GM18508 (cell line): ENCODE measurements at regions not wholly inside any gene's neighbourhood (a gene's known extent, or its start where the extent isn't known, plus 50 kb on each side); places are given as distances from the start of the nearest gene placed in this dataset.

Experiments used
- ATAC-seq: cut with Tn5 transposase; IDR thresholded peaks from one replicate; pipeline ENCODE4 v1.9.1; 2021; ENCODE audit warnings: moderate number of reproducible peaks; ENCODE audit not compliant: insufficient read depth, unreplicated experiment

DNA sequence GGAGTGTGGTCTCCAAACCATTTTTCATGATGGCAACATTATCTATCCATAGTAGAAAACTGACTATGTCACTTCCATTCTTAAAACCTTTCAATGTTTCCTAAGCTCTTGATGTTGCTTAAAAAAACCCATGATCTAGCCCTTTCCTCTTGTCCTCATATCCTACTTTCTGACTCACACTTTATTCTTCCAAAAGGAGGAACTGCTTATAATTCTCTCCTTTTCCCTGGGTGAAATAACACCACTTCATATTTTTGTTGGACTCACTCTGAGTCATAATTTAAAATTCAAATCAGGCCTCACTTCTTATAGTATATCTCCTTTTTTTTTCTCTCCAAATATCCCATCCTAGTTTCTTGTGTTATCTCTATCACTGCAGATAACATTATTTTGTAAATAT, 513.9 kb downstream of the MAN2A1 start:
- no peak for ATAC-seq

DNA sequence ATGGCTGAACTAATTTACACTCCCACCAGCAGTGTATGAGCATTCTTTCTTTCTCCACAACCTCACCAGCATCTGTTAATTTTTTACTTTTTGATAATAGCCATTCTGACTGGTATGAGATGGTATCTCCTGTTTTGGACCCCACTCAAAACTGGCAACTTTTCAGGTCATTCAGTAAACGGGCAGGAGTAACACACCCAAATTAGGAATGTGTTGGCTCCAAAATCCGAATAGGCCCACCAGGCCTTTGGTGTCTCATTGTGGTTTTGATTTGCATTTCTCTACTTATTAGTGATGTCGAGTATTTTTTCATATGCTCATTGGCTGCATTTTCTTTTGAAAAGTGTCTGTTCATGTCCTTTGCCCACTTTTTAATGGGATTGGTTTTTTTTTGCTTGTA, 517.1 kb downstream of the TMEM232 start:
- no peak for ATAC-seq

DNA sequence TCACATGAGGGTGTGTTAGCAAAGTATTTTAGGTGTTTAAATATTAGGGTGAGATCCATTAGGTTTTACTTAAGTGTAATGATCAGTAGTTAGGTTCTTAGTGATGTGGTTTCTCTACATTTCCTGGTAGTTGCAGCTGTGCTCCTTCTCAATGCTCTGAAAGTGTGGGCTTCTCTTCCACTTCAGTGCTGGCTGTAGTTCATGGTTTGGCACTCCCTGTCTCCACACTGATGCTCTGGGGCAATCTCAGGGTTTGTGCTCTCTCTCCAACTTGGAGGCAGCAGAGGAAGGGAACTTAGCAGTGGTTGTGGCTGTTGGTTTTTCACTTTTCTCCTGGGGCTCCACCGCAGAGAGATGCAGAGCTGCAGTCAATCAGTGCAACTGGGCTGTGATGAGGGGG, 507.5 kb downstream of the TMEM232 start:
- no peak for ATAC-seq

DNA sequence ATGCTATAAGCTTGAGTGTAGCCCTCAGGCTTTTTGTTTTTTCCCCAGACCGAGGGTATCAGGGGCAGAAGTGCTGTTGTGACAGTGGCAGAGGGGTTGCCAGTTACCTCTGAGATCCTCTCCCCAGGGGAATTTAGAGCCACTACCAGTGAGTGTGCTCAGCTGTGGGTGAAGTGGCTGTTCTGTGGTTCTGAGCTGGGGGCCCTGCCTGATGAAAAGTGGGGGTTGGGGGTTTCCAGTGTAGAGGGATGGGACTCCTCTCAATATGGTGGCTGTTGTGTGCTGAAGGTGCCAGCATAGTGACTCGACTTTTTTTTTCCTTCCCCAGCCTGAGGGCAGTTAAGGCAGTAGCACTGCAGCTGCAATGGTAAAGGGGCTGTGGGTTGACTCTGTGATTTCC, 506.7 kb downstream of the TMEM232 start:
- ATAC-seq, result no peak

DNA sequence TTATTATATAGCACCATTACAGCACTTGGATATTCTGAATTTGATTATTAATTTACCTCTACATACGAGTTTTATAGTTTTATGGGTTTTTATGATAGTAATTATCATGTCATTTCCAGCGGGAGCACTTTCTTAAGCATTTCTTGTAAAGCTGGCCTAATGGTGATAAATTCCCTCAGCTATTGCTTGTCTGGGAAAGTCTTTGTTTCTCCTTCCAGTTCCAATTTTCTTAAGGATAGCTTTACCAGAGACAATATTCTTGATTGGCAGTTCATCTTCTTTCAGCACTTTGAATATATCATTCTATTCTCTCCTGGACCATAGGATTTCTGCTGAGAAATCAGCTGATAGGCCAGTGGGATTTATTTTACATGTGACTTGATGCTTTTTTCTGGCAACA, 505.4 kb downstream of the TMEM232 start:
- no peak for ATAC-seq

DNA sequence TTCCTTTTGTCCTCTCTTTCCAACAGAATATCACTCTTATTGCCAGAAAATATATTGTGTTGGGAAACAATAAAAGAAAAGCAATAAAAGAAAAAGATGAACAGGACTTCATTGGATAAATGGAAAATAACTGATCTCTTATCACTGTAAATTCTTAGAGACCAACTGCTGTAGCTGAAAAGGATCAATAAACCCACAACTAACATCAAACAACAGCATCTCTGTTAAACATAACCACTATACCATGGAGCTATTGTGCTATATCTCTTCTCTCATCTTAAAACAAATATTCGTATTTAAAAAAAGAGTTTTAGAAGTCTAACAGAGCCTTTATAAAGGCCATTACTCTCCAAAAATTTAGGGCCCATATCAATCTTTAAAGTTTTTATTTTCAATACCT, 502.4 kb downstream of the TMEM232 start:
- ATAC-seq, result no peak

DNA sequence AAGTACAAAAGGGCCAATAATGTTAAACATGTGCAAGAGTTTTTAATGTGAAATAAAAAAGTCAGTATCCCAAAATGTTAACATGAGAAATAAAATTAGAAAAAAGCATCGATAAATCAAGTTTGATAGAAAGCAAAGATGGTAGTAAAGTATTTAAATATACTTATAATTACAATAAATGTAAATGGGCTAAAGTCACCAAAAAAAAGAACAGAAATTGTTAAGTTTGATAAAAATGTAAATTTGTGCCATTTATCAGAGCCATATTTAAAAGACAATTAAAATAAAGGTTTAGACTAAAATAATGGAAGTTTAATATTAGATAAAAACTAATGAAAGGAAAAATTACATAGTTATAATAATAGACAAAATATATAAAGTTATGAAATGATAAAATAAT, 500.5 kb downstream of the TMEM232 start:
- no peak for ATAC-seq

DNA sequence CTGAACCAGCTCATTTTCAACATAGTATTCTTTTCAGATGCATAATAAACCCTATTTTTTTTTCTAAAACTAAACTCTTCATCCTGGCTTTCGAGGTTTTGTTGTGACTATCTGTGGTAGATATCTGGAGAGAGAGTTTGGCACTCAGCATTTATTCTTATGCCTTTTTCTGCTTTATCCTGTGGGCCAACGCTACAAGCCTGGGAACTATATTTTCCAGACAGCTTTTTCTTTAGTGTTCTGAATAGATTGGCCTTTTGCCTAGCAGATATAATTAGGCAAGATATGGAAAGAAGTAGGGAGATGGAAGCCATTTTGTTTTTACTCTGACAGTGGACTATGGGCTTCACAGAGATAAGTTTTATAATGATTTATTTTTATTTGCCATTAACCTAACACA, 486.7 kb downstream of the TMEM232 start:
- no peak for ATAC-seq

DNA sequence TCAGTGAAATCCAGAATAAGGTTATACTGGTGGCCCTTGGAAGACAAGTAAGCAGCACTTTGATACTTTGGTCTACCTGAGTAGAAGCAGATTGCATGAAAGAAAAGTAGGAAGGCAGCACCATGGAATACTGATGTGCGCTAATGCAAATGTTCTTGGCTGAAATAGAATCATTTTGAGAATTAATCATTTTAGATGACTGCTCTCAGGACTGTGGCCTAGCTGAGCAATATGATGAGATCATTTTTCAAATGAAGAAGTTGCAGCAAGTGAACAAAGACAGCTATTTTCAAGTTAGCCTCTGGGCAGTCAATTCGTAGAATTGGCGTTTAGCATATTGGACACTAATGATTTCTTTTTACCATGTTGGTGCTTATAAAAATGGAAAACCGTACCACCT, 483.5 kb downstream of the TMEM232 start:
- no peak for ATAC-seq

DNA sequence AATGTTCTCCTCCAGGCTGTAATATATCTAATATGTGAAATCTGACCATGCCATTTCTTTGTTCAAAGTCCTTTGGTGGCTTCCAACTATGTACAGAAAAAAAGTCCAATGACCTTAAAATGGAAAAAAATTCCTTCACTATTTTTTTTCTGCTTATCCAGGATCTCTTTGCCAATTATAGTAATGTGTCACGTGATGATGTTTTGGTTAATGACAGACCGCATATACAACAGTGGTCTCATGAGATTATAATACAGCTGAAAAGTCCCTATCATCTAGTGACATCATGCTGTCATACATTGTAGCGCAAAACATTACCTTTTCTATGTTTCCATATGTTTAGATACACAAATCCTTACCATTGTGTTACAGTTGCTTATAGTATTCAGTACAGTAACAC, 477.6 kb downstream of the TMEM232 start:
- ATAC-seq, result no peak

DNA sequence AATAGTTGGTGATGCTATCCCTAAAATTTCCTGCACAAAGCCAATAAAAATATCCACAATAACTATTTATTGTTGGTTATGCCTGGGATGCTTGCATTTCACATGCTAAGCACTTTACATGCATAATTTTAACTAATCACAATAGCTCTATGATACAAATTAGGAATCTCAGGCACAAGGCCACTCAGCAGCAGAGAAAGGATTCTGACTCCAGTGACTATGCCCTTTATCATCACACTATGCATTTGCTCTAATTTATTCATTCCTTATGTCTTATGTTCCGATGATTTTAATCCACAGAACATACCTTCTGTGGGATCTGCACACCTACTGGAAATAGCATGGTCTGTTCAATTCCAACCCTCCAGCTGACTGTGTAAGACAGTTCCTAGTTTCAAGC, 476.1 kb downstream of the TMEM232 start:
- ATAC-seq, result no peak

DNA sequence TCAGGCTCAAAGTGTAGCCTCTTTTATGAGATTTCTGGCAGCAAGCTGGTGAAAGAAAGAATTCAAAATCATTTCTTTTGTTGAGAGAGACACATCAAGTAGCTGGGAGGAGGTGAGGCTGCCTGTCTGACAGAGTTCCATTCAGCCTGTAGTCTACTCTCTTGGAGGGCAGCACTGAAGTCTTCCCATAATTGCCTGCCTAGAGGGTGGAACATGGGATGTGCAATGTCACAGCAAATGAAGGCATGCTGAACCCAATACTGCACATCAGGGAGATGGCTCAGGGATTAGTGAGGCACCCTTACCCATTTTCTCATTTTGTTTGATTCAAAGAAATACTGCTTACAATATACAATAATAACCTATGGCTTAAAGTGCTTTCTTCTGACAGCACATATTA, 475.7 kb downstream of the TMEM232 start:
- no peak for ATAC-seq

DNA sequence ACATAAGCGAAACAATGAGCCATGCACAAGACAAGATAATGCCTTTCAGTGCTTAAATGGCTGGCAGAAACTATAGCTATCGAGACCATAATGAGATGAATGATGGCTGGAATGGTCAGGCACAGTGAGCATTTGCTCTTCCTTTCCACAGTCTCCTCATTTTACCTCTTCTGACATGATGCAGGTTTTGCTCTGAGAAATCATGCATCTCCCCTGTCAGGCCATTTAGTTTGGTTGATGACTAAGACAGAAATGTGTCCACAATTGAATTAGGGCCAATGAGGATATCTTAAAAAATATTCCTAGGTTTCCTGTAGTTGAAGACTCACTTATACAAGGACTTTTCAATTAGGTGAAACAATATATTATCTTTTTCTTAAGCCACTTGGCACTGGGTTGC, 475.1 kb downstream of the TMEM232 start:
- ATAC-seq, result no peak

DNA sequence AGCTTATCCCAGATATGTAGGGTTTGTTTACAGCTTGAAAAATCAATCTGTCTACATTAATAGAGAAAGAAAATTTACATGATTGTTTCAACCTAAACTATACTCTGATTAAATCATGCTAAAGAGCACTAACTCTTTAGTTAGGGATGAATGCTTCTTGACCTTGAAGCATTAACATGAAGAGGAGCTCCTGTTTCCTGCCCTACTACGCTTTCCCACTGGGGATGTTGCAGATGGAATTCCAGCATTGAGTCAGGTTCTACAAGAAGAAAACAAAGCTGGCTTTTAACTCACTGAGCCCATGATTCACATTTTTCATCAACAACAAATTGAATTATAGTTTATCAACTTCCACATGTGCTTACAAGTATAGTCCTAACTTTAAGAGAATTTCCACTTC, 471.3 kb downstream of the TMEM232 start:
- no peak for ATAC-seq

DNA sequence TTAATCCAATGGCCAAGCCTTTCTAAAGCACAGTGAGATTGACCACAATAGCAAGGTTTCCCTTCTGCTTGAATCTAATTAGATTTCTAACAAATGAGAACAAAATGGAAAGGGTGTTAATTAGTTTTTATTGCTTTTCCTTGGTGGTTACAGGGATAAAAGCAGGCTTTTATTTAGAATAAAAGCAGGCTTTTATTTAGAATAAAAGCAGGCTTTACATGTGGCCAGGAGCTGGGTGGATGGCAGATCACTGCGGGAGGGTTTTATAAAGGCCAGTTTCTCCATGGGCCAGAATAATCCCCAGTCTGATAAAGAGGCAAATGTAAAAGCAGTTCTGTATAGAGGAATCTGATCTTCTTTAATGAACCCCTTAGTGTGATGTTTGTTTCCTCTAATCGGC, 470.2 kb downstream of the TMEM232 start:
- no peak for ATAC-seq

DNA sequence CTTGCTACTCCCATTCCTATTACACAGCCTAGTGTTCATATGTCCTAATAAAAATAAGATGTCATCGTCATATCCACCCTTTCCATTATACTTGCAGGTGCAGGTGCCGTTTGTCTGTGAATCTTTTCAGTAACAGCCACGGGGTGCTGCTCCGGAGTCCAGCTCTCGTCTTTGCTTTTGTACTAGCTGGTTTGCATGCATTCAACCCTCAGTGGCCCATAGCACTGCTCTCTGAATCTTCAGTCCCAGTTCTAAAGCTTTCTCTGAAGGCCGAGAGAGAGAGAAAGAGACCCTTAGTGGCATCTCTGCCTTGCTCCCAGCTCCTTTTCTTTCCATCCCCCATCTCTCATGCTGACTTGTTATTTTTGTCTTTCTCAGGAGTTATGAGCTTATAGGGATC, 468.5 kb downstream of the TMEM232 start:
- no peak for ATAC-seq

DNA sequence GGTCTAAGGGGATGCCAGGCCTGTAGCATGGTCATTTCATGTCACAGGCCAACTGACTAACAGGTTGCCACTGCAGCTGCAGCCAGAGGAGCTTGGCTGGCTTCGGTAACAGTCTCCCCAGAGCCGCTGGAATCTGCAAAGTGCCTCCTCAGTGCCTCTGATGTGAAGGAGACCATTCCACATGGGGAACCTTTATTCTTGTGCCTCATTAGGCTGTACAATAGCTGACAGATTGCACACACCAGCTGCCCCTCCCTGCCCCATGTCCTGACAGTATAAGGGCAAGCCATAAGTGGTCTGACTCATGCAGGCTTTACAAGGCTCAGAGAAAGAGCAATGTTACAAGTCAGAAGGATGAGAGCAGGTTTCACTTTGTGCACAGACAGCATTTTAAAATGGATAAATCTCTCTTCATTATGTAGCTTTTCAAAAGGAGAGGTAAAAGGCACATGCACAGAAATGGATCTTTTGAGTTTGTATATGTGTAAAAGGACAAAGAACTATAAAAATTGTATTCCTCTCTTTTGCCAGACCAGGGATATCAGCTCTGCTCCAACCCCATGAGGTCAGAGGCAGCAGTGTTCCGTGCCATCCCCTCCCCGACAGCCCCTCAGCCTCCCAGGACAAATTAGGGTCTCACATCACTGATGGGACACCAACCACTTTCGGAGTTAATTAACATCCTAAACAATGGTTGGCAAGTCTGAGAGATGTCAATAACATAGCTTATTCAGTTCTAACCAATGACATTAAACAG, 467.8 kb downstream of the TMEM232 start:
- no peak for ATAC-seq

DNA sequence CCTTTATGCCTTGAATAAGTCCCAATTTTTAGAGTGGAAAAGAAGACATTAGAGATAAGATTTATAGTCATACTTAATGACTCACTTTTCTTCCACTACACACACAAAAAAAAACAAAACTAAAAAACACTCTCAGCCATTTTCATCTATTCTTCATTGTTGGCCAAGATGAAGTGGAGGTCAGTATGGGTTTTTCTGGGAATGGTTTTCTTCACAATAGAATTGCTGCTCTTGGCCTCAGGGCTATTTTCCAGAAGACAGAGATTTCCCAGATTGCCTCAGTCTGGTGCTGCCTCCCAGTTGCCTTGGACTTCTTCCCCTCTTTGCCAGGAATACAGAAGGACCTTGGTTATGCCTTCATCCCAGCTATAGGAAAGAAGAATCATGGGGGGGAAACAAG, 463.7 kb downstream of the TMEM232 start:
- no peak for ATAC-seq

DNA sequence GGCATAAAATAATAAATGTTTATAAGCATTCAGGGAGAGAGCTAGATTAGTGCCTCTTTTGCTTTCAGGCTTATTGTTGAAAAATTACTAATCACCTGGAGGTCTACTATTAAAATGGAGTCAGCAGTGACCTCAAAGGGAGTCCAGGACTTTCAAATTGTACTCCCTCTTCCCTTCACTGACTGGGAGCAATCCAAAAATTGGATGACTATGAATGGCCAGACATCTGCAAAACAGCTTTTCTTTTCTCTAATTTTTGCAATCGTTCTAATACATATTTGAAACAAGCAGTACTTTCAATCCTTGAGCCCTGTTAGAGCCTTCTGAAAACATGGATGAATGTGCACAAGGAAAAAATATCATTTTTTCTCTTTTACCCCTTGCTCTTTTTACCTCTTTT, 461.8 kb downstream of the TMEM232 start:
- no peak for ATAC-seq

DNA sequence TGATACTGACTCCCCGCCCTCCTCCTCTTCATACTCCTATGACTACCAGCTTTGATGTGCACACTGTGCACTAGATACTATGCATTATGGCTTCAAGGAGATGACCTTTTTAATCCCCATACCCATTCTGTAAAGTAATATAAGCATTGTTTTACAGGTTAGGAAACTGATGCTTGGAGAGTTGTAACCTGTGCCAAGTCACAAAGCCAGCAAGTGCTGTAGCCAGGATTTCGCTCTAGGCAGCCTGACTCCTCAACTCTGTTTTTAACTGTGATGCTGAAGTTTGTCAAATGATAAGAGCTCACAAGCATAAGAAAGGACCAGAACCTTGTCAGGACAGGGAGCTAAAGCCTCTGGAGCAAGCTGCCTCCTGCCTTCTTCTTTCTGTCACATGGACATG, 461.3 kb downstream of the TMEM232 start:
- ATAC-seq, result no peak

DNA sequence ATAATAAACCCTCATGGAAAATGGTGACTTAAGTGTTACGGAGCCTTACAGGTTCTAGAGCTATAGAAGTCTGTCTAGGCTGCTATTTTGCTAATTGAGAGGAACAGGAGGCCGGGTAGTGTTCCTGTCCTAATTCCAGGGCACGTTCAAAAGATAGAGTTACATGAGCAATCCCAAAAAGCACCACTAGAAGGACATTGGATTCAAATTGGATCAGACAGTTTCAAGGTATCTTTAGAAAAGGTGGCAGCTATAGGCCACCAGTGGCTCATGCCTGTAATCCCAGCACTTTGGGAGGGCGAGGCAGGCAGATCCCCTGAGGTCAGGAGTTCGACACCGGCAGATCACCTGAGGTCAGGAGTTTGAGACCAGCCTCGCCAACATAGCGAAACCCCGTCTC, 458.8 kb downstream of the TMEM232 start:
- ATAC-seq, result no peak

DNA sequence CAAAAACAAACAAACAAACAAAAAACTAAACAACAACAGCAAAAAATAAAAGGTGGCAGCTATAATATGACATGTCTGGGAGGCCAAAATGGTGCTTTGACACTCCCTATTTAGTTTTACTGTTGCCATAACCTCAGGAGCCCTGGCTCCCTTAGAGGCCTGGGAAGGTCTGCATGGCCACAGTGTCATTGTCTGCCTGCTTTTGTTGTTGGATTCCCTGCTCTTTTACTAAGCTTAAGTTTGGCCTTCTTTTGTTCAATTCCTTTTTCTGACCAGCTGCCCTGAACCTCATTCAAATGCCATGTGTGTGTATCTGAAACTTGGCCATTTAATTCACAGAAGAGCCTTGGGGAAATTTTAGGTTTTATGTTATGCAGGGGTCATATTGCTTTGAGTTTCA, 458.2 kb downstream of the TMEM232 start:
- no peak for ATAC-seq

DNA sequence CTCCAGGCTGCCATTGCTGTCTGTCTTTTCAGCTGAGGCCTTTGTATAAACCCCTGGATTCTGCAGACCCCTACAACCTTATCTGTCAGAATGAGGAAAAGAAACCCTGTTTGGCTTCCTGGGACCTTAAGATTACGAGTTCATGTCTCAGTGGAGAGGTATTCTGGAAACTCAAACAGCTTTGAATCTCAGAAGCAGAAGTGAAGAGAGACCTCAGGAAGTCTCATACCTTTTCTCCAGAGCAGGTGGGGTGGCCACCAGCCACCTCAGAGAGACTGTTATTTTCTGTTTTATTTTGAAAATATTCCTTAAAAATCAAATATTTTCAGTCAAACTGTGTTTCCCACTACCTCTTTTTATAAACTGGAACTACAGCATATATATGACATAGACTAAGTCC, 457.5 kb downstream of the TMEM232 start:
- ATAC-seq, result no peak
